ENCODE measurements at regions not wholly inside any gene's neighbourhood (a gene's known extent, or its start where the extent isn't known, plus 50 kb on each side); places are given as distances from the start of the nearest gene placed in this dataset.

- TF ChIP-seq MAX (IDR thresholded peaks at IDR 0.05) (no peak), CTCF (IDR thresholded peaks at IDR 0.05) (no peak), REST (IDR thresholded peaks at IDR 0.05) (no peak), ELK1 (IDR thresholded peaks at IDR 0.05; ENCODE audit: low read depth, low read length) (no peak), JUN (IDR thresholded peaks at IDR 0.05) (no peak), FOSL2 (IDR thresholded peaks at IDR 0.05) (no peak), FOSL2 (CRISPR knock-in tag; IDR thresholded peaks at IDR 0.05) (no peak), RNF2 (IDR thresholded peaks at IDR 0.05; ENCODE audit: borderline replicate concordance, low read depth) (no peak), CBX8 (IDR thresholded peaks at IDR 0.05) (no peak), POLR2AphosphoS2 (conservative IDR thresholded peaks at IDR 0.05; ENCODE audit: low read length) (no peak), MYC (IDR thresholded peaks at IDR 0.05; ENCODE audit: borderline replicate concordance, low read length) (no peak), KDM1A (IDR thresholded peaks at IDR 0.05; ENCODE audit: low read depth) (no peak), POLR2A (IDR thresholded peaks at IDR 0.05; ENCODE audit: low read length) (no peak), ESRRA (IDR thresholded peaks at IDR 0.05; ENCODE audit: borderline replicate concordance, low read length) (no peak), CEBPB (IDR thresholded peaks at IDR 0.05) (no peak)
Measured at GRCh38 chr2:37453027-37453426, 108.6 kb downstream of the QPCT start.

All from A549 (cell line).